ENCODE measurements at regions not wholly inside any gene's neighbourhood (a gene's known extent, or its start where the extent isn't known, plus 50 kb on each side); places are given as distances from the start of the nearest gene placed in this dataset.
A peak's percentile ranks its signal among the peaks of the same experiment; 100 is the strongest.

DNA sequence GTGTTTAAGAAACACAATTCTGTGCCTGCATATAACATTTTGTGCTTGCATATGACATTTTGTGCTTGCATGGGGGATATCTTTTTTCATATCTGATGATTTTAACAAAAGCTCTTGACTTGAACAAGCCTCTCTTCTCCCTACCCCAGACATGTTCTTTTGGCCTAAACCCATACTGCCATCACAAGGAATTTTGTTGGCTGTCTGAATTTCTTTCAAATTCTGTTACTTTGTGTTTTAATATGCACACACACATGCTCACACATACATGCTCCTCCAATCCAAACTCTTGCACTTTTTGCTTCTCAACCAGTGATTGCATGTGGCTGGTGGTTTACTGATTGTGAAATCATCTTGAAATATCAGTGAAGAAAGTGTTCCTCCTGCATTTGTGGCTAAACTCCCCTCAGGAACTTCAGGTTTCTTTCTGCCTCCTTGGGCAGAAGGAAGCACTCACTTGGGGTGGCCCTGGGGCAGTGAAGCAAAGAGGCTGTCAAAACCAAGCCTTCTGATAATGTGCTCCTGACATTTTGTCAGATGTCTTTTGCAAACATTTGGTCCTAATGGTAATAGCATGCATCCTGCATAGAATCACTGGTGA, 377.2 kb upstream of the KLF4 start:
- DNase-seq (ENCODE audit: extremely low spot score in 2 of 2), result no peak
- Histone ChIP-seq H3K4me3 (no peak overlapping the region), H3K36me3 (no peaks in the 10 kb centered on the region), H3K27me3 (no peaks in the 10 kb centered on the region), H3K4me1 (peaks cover 12% of the 10 kb centered on the region), H3K27ac (no peak overlapping the region), H3K9me3 (no peaks in the 10 kb centered on the region)
- intact Hi-C loops (cut with DNase I), result no loop called here
- TF ChIP-seq POLR2A (IDR thresholded peaks at IDR 0.05), result no peak
- TF ChIP-seq, protein P1, sequence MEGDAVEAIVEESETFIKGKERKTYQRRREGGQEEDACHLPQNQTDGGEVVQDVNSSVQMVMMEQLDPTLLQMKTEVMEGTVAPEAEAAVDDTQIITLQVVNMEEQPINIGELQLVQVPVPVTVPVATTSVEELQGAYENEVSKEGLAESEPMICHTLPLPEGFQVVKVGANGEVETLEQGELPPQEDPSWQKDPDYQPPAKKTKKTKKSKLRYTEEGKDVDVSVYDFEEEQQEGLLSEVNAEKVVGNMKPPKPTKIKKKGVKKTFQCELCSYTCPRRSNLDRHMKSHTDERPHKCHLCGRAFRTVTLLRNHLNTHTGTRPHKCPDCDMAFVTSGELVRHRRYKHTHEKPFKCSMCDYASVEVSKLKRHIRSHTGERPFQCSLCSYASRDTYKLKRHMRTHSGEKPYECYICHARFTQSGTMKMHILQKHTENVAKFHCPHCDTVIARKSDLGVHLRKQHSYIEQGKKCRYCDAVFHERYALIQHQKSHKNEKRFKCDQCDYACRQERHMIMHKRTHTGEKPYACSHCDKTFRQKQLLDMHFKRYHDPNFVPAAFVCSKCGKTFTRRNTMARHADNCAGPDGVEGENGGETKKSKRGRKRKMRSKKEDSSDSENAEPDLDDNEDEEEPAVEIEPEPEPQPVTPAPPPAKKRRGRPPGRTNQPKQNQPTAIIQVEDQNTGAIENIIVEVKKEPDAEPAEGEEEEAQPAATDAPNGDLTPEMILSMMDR (IDR thresholded peaks at IDR 0.05), result no peak
- no peak for TF ChIP-seq POLR2AphosphoS5 (IDR thresholded peaks at IDR 0.05; ENCODE audit: insufficient read depth in 1 of 2, low read depth in 1 of 2)

DNA sequence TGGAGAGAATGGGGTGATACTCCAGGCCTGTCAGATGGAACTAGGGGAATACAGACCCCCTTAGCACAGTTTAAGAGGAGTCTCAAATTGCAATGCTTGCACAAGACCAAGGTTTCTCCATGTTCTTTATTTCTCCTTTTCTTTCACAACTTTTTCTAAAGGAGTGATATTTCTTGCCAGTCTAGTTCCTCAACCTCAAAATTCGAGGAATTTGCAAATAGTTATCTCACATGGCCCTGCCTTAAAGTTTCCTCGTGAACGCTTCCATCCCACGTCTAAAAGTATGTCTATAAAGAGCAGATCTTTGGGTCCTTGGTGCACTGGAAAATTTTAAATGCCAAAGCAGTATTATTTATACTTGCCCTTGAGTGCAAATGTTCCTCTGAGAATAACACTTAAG, 373.8 kb upstream of the KLF4 start:
- no peaks in the 10 kb centered on the region for H3K9me3 ChIP-seq
- H3K4me3 ChIP-seq, result no peak overlapping the region
- H3K4me1 ChIP-seq, result peaks cover 12% of the 10 kb centered on the region
- intact Hi-C loops (cut with DNase I), result no loop called here
- TF ChIP-seq POLR2AphosphoS5 (IDR thresholded peaks at IDR 0.05; ENCODE audit: insufficient read depth in 1 of 2, low read depth in 1 of 2) (no peak), POLR2A (IDR thresholded peaks at IDR 0.05) (no peak)
- TF ChIP-seq, protein P1 (IDR thresholded peaks at IDR 0.05), result no peak
- no peaks in the 10 kb centered on the region for H3K27me3 ChIP-seq
- DNase-seq (ENCODE audit: extremely low spot score in 2 of 2), result peak in 1 of 2 donors; percentile 47
- H3K36me3 ChIP-seq, result no peaks in the 10 kb centered on the region
- H3K27ac ChIP-seq, result no peak overlapping the region

DNA sequence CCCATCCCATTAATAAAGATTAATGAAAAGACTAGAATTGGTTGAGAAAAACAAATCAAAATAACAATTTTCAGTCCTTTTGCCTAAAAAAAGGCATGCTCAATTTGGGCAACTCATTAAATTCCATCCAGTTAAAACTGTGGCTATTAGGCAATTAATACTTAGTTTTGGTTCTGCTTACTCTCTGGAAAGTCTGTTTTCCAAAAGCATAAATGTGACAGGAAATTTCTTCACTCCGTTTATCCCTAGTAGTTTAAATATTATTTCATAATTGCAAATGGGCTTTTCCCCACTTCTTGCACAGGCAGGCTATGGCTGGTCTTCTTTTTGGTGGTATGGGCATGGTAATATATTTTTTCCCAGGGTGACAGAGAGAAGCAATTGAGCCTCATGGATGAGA, 373.3 kb upstream of the KLF4 start:
- intact Hi-C loops (cut with DNase I), result no loop called here
- Histone ChIP-seq H3K27me3 (no peaks in the 10 kb centered on the region), H3K27ac (no peak overlapping the region), H3K9me3 (no peaks in the 10 kb centered on the region), H3K4me3 (no peak overlapping the region), H3K4me1 (peaks cover 12% of the 10 kb centered on the region), H3K36me3 (no peaks in the 10 kb centered on the region)
- TF ChIP-seq POLR2AphosphoS5 (IDR thresholded peaks at IDR 0.05; ENCODE audit: insufficient read depth in 1 of 2, low read depth in 1 of 2), result no peak
- TF ChIP-seq, protein P1 (IDR thresholded peaks at IDR 0.05), result no peak
- no peak for TF ChIP-seq POLR2A (IDR thresholded peaks at IDR 0.05)
- DNase-seq (ENCODE audit: extremely low spot score in 2 of 2), result no peak

GRCh38 chr9:107862323-107862722, 372.8 kb upstream of the KLF4 start:
- H3K9me3 ChIP-seq, result no peaks in the 10 kb centered on the region
- no peak for TF ChIP-seq POLR2AphosphoS5 (IDR thresholded peaks at IDR 0.05; ENCODE audit: insufficient read depth in 1 of 2, low read depth in 1 of 2)
- TF ChIP-seq POLR2A (IDR thresholded peaks at IDR 0.05), result no peak
- TF ChIP-seq, protein P1 (IDR thresholded peaks at IDR 0.05), result no peak
- H3K4me1 ChIP-seq, result peaks cover 12% of the 10 kb centered on the region
- no peak overlapping the region for H3K27ac ChIP-seq
- H3K27me3 ChIP-seq, result no peaks in the 10 kb centered on the region
- no peak overlapping the region for H3K4me3 ChIP-seq
- H3K36me3 ChIP-seq, result no peaks in the 10 kb centered on the region
- intact Hi-C loops (cut with DNase I), result no loop called here
- peak in 1 of 2 donors; percentile 71 for DNase-seq (ENCODE audit: extremely low spot score in 2 of 2)

DNA sequence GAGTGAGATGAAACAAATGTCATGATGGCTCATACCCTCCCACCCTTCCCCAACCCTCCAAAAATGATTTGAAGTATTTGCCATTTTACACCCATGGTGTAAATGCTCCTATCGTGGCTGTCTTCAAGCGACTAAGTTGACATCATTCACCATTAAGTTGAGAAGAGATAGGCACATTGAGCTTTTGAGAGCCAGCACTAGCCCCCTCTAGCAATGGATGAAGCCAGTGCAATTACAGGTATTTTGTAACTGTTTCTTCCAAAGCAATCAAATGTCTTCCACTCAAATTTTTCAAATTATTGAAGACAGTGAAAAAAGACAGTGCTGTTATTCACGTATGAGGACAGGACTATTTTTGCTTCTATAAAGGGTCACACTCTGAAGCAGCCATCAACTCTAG, 371.5 kb upstream of the KLF4 start:
- no peaks in the 10 kb centered on the region for H3K9me3 ChIP-seq
- no peaks in the 10 kb centered on the region for H3K27me3 ChIP-seq
- peak in 1 of 2 donors; percentile 5 for DNase-seq (ENCODE audit: extremely low spot score in 2 of 2)
- intact Hi-C loops (cut with DNase I), result no loop called here
- no peaks in the 10 kb centered on the region for H3K36me3 ChIP-seq
- no peak overlapping the region for H3K4me3 ChIP-seq
- H3K4me1 ChIP-seq, result peaks cover 12% of the 10 kb centered on the region
- TF ChIP-seq POLR2AphosphoS5 (IDR thresholded peaks at IDR 0.05; ENCODE audit: insufficient read depth in 1 of 2, low read depth in 1 of 2) (no peak), POLR2A (IDR thresholded peaks at IDR 0.05) (no peak)
- TF ChIP-seq, protein P1 (IDR thresholded peaks at IDR 0.05), result no peak
- no peak overlapping the region for H3K27ac ChIP-seq

Measured in vagina (tissue), 2 donors.